OCI-LY1 (cell line): ENCODE measurements at regions not wholly inside any gene's neighbourhood (a gene's known extent, or its start where the extent isn't known, plus 50 kb on each side); places are given as distances from the start of the nearest gene placed in this dataset.

Experiments used
- H2AFZ ChIP-seq: fragments of 200-600 bp; sonication (generic), shearing (Covaris generic); 2 replicates; pipeline ENCODE4 v1.6.0; 2014; ENCODE audit warnings: antibody characterized with exemption, mild to moderate bottlenecking, low read length
- H3F3A ChIP-seq: fragments of 200-600 bp; sonication (generic), shearing (Covaris generic); 2 replicates; pipeline ENCODE4 v1.6.0; 2014; ENCODE audit warnings: mild to moderate bottlenecking, antibody characterized with exemption, low read length, moderate library complexity; ENCODE audit not compliant: insufficient read depth
- H3K27ac ChIP-seq: fragments of 200-600 bp; sonication (generic); 2 replicates; pipeline ENCODE4 v1.5.1; 2014; ENCODE audit warnings: low read length, mixed run types, mild to moderate bottlenecking, low read depth; ENCODE audit not compliant: poor library complexity, severe bottlenecking
- H3K27me3 ChIP-seq: fragments of 200-600 bp; sonication (generic); 2 replicates; pipeline ENCODE4 v1.6.0; 2014; ENCODE audit warnings: antibody characterized with exemption, mild to moderate bottlenecking, low read length, moderate library complexity; ENCODE audit not compliant: insufficient read depth
- H3K36me3 ChIP-seq: fragments of 200-600 bp; sonication (generic); 2 replicates; pipeline ENCODE4 v1.6.1; 2014; ENCODE audit warnings: mild to moderate bottlenecking, antibody characterized with exemption, low read length, moderate library complexity, mixed read lengths; ENCODE audit not compliant: insufficient read depth
- H3K4me1 ChIP-seq: fragments of 200-600 bp; sonication (generic); 2 replicates; pipeline ENCODE4 v1.5.1; 2014; ENCODE audit warnings: mild to moderate bottlenecking, low read length, moderate library complexity; ENCODE audit not compliant: insufficient read depth, severe bottlenecking
- H3K4me2 ChIP-seq: fragments of 200-600 bp; sonication (generic), shearing (Covaris generic); 2 replicates; pipeline ENCODE4 v1.6.1; 2014; ENCODE audit warnings: low read length
- H3K4me3 ChIP-seq: fragments of 200-600 bp; sonication (generic); 2 replicates; pipeline ENCODE4 v1.5.1; 2014; ENCODE audit warnings: low read length, low read depth, mild to moderate bottlenecking, mixed read lengths; ENCODE audit not compliant: poor library complexity, severe bottlenecking
- H3K79me2 ChIP-seq: fragments of 200-600 bp; shearing (Covaris generic); 2 replicates; pipeline ENCODE4 v1.6.1; 2016; ENCODE audit warnings: mixed run types, low read length, mixed read lengths; ENCODE audit not compliant: insufficient read depth
- H3K9ac ChIP-seq: fragments of 200-600 bp; sonication (generic), shearing (Covaris generic); 2 replicates; pipeline ENCODE4 v1.6.1; 2014; ENCODE audit warnings: mild to moderate bottlenecking, low read length, mixed read lengths
- H3K9me2 ChIP-seq: fragments of 200-600 bp; sonication (generic), shearing (Covaris generic); 2 replicates; pipeline ENCODE4 v1.6.1; 2014; ENCODE audit warnings: low read depth, mild to moderate bottlenecking, low read length, mixed read lengths
- H3K9me3 ChIP-seq: fragments of 200-600 bp; shearing (Covaris generic); 2 replicates; pipeline ENCODE4 v1.6.1; 2014; ENCODE audit warnings: low read length, mixed read lengths
- H4K20me1 ChIP-seq: fragments of 200-600 bp; sonication (generic), shearing (Covaris generic); 2 replicates; pipeline ENCODE4 v1.6.0; 2016; ENCODE audit warnings: mild to moderate bottlenecking, low read length; ENCODE audit not compliant: insufficient read depth
- EZH2 ChIP-seq: fragments of 200-600 bp; sonication (generic), shearing (Covaris generic); IDR thresholded peaks from 2 replicates; pipeline ENCODE4 v1.8.0; 2017; ENCODE audit warnings: borderline replicate concordance, mixed run types, mild to moderate bottlenecking, antibody characterized with exemption, low read length, moderate library complexity, mixed read lengths
- TF ChIP-seq, protein P1 (sequence below): fragments of 200-600 bp; sonication (generic), shearing (Covaris generic); IDR thresholded peaks from 2 replicates; pipeline ENCODE4 v1.5.1; 2017; ENCODE audit warnings: mild to moderate bottlenecking, antibody characterized with exemption, low read length, moderate library complexity, mixed read lengths

DNA sequence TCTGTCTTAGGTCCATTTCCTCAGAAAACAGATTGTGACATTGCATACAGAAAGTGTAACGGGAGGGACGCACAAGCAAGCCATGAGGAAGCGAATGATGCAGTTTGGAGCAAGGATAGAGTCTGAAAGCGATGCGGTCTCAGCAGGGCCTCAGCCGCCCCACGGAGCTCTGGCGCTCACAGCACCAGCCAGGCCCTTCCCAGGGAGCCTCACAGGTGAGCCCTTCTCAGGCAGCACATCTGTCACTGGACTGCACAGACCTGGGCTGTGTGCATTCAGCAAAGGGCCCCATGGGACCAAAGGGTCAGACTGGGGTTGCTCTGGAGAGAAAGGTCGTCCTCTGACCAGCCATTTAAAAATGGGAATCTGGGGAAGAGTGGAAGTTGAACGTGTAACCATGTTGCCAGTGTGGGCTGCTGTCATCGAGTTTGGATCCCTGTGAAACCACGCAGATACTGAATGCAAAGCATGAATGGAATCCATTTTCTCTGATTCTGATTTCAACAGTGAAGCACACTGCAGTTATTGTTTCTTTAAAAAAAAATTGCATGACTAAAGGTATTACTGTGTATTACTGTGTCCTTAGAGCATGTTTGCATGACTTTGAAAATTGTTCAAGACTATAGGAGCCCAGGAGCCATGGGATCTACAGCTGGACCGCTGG is 350.0 kb upstream of the AKR1E2 start:
- no peaks in the 10 kb centered on the region for H3K79me2 ChIP-seq
- H3K27me3 ChIP-seq: no peaks in the 10 kb centered on the region
- no peaks in the 10 kb centered on the region for H3K4me1 ChIP-seq
- H3K27ac ChIP-seq: no peak overlapping the region
- H4K20me1 ChIP-seq: no peaks in the 10 kb centered on the region
- no peak overlapping the region for H3K4me3 ChIP-seq
- TF ChIP-seq EZH2: no peak
- TF ChIP-seq, protein P1, sequence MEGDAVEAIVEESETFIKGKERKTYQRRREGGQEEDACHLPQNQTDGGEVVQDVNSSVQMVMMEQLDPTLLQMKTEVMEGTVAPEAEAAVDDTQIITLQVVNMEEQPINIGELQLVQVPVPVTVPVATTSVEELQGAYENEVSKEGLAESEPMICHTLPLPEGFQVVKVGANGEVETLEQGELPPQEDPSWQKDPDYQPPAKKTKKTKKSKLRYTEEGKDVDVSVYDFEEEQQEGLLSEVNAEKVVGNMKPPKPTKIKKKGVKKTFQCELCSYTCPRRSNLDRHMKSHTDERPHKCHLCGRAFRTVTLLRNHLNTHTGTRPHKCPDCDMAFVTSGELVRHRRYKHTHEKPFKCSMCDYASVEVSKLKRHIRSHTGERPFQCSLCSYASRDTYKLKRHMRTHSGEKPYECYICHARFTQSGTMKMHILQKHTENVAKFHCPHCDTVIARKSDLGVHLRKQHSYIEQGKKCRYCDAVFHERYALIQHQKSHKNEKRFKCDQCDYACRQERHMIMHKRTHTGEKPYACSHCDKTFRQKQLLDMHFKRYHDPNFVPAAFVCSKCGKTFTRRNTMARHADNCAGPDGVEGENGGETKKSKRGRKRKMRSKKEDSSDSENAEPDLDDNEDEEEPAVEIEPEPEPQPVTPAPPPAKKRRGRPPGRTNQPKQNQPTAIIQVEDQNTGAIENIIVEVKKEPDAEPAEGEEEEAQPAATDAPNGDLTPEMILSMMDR: no peak
- H3K9me2 ChIP-seq: no peaks in the 10 kb centered on the region
- no peak overlapping the region for H2AFZ ChIP-seq
- no peaks in the 10 kb centered on the region for H3K36me3 ChIP-seq
- no peaks in the 10 kb centered on the region for H3F3A ChIP-seq
- no peaks in the 10 kb centered on the region for H3K9me3 ChIP-seq
- no peak overlapping the region for H3K4me2 ChIP-seq
- no peak overlapping the region for H3K9ac ChIP-seq

DNA sequence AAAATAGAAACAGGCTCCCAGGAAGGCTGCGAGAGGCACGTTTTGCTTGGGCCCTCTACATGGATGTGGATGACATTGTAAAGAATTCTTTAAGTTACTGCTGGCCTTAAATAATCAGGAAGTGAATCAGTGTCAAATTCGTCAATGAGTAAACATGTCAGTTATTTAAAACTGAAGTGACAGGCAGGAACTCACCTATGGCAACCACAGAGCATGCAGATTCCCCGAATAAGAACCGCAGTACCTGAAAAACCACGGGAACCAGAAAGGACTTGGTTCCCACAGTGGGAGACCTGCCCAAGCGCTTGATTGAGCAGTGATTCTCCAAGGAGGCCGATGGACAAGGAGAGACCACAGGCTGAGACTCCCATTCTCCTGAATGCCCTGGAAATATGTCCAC is 351.2 kb upstream of the AKR1E2 start:
- Histone ChIP-seq H3K9me2 (no peaks in the 10 kb centered on the region), H3K79me2 (no peaks in the 10 kb centered on the region), H3F3A (no peaks in the 10 kb centered on the region), H3K9me3 (no peaks in the 10 kb centered on the region), H2AFZ (no peak overlapping the region), H3K4me3 (no peak overlapping the region), H4K20me1 (no peaks in the 10 kb centered on the region), H3K4me2 (no peak overlapping the region), H3K27me3 (no peaks in the 10 kb centered on the region), H3K9ac (no peak overlapping the region), H3K27ac (no peak overlapping the region), H3K4me1 (no peaks in the 10 kb centered on the region), H3K36me3 (no peaks in the 10 kb centered on the region)
- TF ChIP-seq EZH2: no peak
- TF ChIP-seq, protein P1: no peak

DNA sequence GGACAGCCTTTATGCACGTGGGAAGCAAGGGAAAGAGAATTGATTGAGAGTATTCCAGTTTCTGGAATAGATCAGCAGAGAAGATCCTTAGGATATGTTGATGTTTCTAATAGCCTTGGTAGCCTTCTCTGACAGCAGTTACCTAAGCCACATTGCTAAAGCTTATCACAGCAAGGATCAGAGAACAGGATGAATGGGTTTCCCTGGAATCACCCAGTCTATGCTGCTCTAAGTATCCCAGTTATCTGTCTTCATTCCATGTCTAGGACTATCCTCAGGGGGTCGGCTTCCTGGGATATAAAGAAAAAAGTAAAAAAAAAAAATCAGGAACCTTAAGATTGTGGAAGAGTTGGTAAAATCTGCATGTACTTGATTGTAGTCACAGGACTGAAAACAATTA is 352.0 kb upstream of the AKR1E2 start:
- no peak for TF ChIP-seq EZH2
- TF ChIP-seq, protein P1: no peak
- H3K27ac ChIP-seq: no peak overlapping the region
- no peak overlapping the region for H3K4me2 ChIP-seq
- no peaks in the 10 kb centered on the region for H4K20me1 ChIP-seq
- no peaks in the 10 kb centered on the region for H3F3A ChIP-seq
- no peaks in the 10 kb centered on the region for H3K4me1 ChIP-seq
- H2AFZ ChIP-seq: no peak overlapping the region
- H3K79me2 ChIP-seq: no peaks in the 10 kb centered on the region
- no peak overlapping the region for H3K9ac ChIP-seq
- no peak overlapping the region for H3K4me3 ChIP-seq
- H3K36me3 ChIP-seq: no peaks in the 10 kb centered on the region
- no peaks in the 10 kb centered on the region for H3K9me3 ChIP-seq
- no peaks in the 10 kb centered on the region for H3K9me2 ChIP-seq
- no peaks in the 10 kb centered on the region for H3K27me3 ChIP-seq
